SK-N-SH (cell line): ENCODE measurements at regions not wholly inside any gene's neighbourhood (a gene's known extent, or its start where the extent isn't known, plus 50 kb on each side); places are given as distances from the start of the nearest gene placed in this dataset.

Source experiments
- CHD2 ChIP-seq: fragments of 150-350 bp; IDR thresholded peaks from 2 replicates; pipeline ENCODE4 v1.6.1; 2018; ENCODE audit warnings: low read length; ENCODE audit not compliant: partially characterized antibody
- ELF1 ChIP-seq: IDR thresholded peaks from 2 replicates; pipeline ENCODE4 v1.4.0; 2012
- EP300 ChIP-seq, 2 experiments: IDR thresholded peaks; 2 replicates each; pipeline versions ENCODE4 v1.4.0 to v1.6.1; 2012; ENCODE audit warnings: borderline replicate concordance in 1 of 2, low read depth in 1 of 2, low read length in 1 of 2
- GABPA ChIP-seq: IDR thresholded peaks from 2 replicates; pipeline ENCODE4 v1.4.0; 2012; ENCODE audit warnings: low read depth, mild to moderate bottlenecking
- JUND ChIP-seq: IDR thresholded peaks from 2 replicates; pipeline ENCODE4 v1.4.0; 2012
- NRF1 ChIP-seq: IDR thresholded peaks from 2 replicates; pipeline ENCODE4 v1.6.1; 2012; ENCODE audit warnings: low read depth, mild to moderate bottlenecking, low read length
- RAD21 ChIP-seq: IDR thresholded peaks from 2 replicates; pipeline ENCODE4 v1.6.1; 2012; ENCODE audit warnings: mild to moderate bottlenecking, low read length
- REST ChIP-seq: IDR thresholded peaks from 2 replicates; pipeline ENCODE4 v1.6.1; 2012; ENCODE audit warnings: mild to moderate bottlenecking, low read depth, low read length, moderate library complexity
- TAF1 ChIP-seq: IDR thresholded peaks from 2 replicates; pipeline ENCODE4 v1.6.1; 2012; ENCODE audit warnings: low read depth, mild to moderate bottlenecking, low read length, moderate library complexity, borderline replicate concordance
- TF ChIP-seq, protein P1 (sequence below): fragments of 200-600 bp; sonication (generic); IDR thresholded peaks from 2 replicates; pipeline ENCODE4 v1.6.1; 2017; ENCODE audit warnings: antibody characterized with exemption, mild to moderate bottlenecking, moderate library complexity
- TF ChIP-seq, protein P2 (sequence below): IDR thresholded peaks from 2 replicates; pipeline ENCODE4 v1.4.0; 2012; ENCODE audit warnings: low read depth
- TF ChIP-seq, protein P3 (sequence below): fragments of 150-350 bp; IDR thresholded peaks from 2 replicates; pipeline ENCODE4 v1.6.1; 2017; ENCODE audit warnings: antibody characterized with exemption, low read length, low read depth, borderline replicate concordance

DNA sequence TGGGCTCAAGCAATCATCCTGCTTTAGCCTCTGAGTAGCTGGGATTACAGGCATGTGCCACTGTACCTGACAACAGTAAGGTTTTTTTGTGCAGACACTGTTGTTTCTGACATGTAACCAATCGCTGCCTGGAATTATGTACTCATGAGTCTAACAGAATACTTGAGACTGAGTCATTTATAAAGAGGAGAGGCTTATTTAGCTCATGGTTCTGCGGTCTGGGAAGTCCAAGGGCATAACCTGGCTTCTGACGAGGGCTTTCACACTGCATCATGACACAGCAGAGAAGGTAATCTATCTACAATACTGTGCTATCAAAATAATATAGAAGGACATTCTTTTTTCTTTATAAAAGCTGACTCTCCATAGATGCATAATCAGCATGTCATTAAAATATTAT is 115.5 kb upstream of the STOX2 start:
- TF ChIP-seq JUND (no peak), ELF1 (no peak), RAD21 (no peak), CHD2 (no peak), REST (no peak), EP300 (IDR thresholded peaks at IDR 0.05; ENCODE audit: borderline replicate concordance in 1 of 2, low read depth in 1 of 2, low read length in 1 of 2) (no peak), NRF1 (no peak), TAF1 (no peak), GABPA (no peak)
- TF ChIP-seq, protein P1, sequence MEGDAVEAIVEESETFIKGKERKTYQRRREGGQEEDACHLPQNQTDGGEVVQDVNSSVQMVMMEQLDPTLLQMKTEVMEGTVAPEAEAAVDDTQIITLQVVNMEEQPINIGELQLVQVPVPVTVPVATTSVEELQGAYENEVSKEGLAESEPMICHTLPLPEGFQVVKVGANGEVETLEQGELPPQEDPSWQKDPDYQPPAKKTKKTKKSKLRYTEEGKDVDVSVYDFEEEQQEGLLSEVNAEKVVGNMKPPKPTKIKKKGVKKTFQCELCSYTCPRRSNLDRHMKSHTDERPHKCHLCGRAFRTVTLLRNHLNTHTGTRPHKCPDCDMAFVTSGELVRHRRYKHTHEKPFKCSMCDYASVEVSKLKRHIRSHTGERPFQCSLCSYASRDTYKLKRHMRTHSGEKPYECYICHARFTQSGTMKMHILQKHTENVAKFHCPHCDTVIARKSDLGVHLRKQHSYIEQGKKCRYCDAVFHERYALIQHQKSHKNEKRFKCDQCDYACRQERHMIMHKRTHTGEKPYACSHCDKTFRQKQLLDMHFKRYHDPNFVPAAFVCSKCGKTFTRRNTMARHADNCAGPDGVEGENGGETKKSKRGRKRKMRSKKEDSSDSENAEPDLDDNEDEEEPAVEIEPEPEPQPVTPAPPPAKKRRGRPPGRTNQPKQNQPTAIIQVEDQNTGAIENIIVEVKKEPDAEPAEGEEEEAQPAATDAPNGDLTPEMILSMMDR: no peak
- TF ChIP-seq, protein P2, sequence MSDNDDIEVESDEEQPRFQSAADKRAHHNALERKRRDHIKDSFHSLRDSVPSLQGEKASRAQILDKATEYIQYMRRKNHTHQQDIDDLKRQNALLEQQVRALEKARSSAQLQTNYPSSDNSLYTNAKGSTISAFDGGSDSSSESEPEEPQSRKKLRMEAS: no peak
- TF ChIP-seq, protein P3, sequence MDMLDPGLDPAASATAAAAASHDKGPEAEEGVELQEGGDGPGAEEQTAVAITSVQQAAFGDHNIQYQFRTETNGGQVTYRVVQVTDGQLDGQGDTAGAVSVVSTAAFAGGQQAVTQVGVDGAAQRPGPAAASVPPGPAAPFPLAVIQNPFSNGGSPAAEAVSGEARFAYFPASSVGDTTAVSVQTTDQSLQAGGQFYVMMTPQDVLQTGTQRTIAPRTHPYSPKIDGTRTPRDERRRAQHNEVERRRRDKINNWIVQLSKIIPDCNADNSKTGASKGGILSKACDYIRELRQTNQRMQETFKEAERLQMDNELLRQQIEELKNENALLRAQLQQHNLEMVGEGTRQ: no peak
